ENCODE measurements at regions not wholly inside any gene's neighbourhood (a gene's known extent, or its start where the extent isn't known, plus 50 kb on each side); places are given as distances from the start of the nearest gene placed in this dataset.
A peak's percentile ranks its signal among the peaks of the same experiment; 100 is the strongest.

- 89 to 90% methylated on average over 13 to 17 of the region's 20 CpGs for WGBS, 2 experiments (ENCODE audit: insufficient coverage in 2 of 2)
- Histone ChIP-seq H3K9me3 (ENCODE audit: control insufficient read depth, low read length) (peaks cover 3% of the 10 kb centered on the region), H3K36me3 (ENCODE audit: control insufficient read depth, insufficient read depth, low read length) (no peaks in the 10 kb centered on the region), H3K27ac (ENCODE audit: low read depth, low read length, severe bottlenecking) (peak overlapping the region; percentile 80), H3K4me3 (ENCODE audit: extremely low read depth, insufficient read depth, low read length, poor library complexity, severe bottlenecking) (no peak overlapping the region), H3K4me1 (ENCODE audit: control insufficient read depth, insufficient read depth, low read length, poor library complexity, severe bottlenecking) (peaks cover 6% of the 10 kb centered on the region)
These were observed 238.4 kb upstream of the AFDN start for GRCh38 chr6:167588181-167588919.

DNA sequence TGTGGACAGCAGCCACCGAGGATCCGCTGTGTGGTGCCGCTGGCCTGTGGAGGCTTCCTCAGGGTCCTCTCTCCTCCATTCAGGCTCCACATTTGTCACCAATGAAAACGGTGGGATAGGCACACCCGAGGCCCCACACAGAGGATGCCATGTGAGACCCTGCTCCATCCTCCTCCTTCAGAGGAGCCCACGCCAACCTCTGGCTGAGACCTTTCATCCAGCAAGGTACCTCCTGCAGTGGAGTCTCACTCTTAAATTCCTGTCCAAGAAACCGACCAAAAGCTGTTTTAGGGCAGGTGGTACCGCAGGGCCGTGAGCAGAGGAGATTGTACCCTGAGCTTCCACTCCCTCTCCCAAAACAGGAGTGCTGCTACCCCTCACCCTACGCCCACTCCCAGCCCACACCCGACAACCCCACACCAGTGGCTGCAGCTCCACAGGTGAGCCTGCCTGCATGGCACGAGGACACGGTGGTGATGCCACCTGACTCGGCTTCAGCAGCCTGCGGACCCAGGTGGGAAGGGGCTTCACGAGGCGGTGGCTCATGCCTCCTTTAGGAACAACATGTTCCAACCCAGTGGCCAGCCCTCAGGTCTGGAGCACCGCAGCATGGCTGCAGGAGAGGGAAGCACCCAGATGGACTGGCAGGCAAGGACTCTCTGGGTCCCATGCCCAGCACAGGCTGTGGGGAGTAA is 237.6 kb upstream of the AFDN start:
- Histone ChIP-seq H3K36me3 (ENCODE audit: control insufficient read depth, insufficient read depth, low read length) (no peaks in the 10 kb centered on the region), H3K4me1 (ENCODE audit: control insufficient read depth, insufficient read depth, low read length, poor library complexity, severe bottlenecking) (peaks cover 6% of the 10 kb centered on the region), H3K4me3 (ENCODE audit: extremely low read depth, insufficient read depth, low read length, poor library complexity, severe bottlenecking) (no peak overlapping the region), H3K27ac (ENCODE audit: low read depth, low read length, severe bottlenecking) (peak overlapping the region; percentile 80), H3K9me3 (ENCODE audit: control insufficient read depth, low read length) (no peaks in the 10 kb centered on the region)
- WGBS, 2 experiments (ENCODE audit: insufficient coverage in 2 of 2), result 92 to 94% methylated on average over 17 of the region's 18 CpGs

- Histone ChIP-seq H3K9me3 (ENCODE audit: control insufficient read depth, low read length) (no peaks in the 10 kb centered on the region), H3K4me3 (ENCODE audit: extremely low read depth, insufficient read depth, low read length, poor library complexity, severe bottlenecking) (no peak overlapping the region), H3K4me1 (ENCODE audit: control insufficient read depth, insufficient read depth, low read length, poor library complexity, severe bottlenecking) (peaks cover 6% of the 10 kb centered on the region), H3K36me3 (ENCODE audit: control insufficient read depth, insufficient read depth, low read length) (no peaks in the 10 kb centered on the region), H3K27ac (ENCODE audit: low read depth, low read length, severe bottlenecking) (no peak overlapping the region)
- WGBS, 2 experiments (ENCODE audit: insufficient coverage in 2 of 2), result 95 to 96% methylated on average over 10 of the region's 10 CpGs
These were observed 237.1 kb upstream of the AFDN start for GRCh38 chr6:167589615-167589940.

DNA sequence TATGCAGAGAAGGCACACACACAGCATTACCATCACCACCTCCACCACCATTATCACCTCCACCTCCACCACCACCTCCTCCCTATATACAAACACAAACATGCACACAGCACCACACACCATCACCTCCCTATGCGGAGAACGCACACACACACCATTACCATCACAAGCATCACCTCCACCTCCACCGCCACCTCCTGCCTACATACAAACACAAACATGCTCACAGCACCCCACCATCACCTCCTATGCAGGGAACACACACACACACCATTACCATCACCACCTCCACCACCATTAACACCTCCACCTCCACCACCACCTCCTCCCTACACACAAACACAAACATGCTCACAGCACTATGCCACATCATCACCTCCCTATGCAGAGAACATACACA is 236.5 kb upstream of the AFDN start:
- Histone ChIP-seq H3K9me3 (ENCODE audit: control insufficient read depth, low read length) (no peaks in the 10 kb centered on the region), H3K4me3 (ENCODE audit: extremely low read depth, insufficient read depth, low read length, poor library complexity, severe bottlenecking) (no peak overlapping the region), H3K4me1 (ENCODE audit: control insufficient read depth, insufficient read depth, low read length, poor library complexity, severe bottlenecking) (peaks cover 6% of the 10 kb centered on the region), H3K27ac (ENCODE audit: low read depth, low read length, severe bottlenecking) (no peak overlapping the region), H3K36me3 (ENCODE audit: control insufficient read depth, insufficient read depth, low read length) (no peaks in the 10 kb centered on the region)
- WGBS, 2 experiments (ENCODE audit: insufficient coverage in 2 of 2), result 86 to 90% methylated on average over 2 to 3 of the region's 3 CpGs

Measured in mesodermal cell (in vitro differentiated cells).